NOMO-1 treated with DMSO at 0.1 percent for 48 hours (cell line): ENCODE measurements at regions not wholly inside any gene's neighbourhood (a gene's known extent, or its start where the extent isn't known, plus 50 kb on each side); places are given as distances from the start of the nearest gene placed in this dataset.
A peak's percentile ranks its signal among the peaks of the same experiment; 100 is the strongest.
"Not testable (repeated sequence)": the region's sequence is repeated elsewhere in the genome, so short reads cannot be mapped to it uniquely, and the experiment has no call there.

Source experiments
- DNase-seq: peaks from one replicate; lab custom pipeline; 2025; ENCODE audit not compliant: unreplicated experiment; lab: John Stamatoyannopoulos, UW

DNA sequence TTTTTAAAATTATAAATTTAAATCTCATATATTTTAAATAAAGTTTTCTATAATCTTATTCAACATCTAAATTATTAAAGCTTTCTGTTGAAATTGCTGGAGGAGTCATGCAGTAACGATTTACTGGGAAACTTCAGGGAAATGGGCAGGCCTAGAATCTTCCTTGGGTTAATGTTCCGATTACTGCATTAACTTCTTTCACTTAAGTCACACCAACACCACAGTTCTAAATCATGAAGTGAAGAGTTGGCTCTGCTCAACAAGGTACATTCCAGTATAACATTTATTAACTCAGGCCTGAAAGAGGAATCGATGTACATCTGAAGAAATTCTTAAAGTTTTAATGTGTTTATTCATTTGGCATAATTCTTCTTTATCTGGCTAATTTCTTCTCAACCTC lies 244.3 kb downstream of the CCER1 start:
- no peak for DNase-seq

DNA sequence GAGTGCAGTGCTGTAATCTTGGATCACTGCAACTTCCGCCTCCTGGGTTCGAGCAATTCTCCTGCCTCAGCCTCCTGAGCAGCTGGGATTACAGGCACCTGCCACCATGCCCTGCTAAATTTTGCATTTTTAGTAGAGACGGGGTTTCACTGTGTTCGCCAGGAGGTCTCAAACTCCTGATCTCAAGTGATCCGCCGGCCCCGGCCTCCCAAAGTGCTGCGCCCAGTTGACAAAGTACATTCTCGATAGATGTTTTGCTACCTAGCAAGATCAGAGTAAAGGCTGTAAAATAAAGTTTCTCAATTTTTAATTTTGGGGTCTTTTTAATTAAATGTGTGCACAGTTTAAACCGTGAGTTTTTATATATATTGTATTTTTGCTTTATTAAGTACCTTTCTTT lies 248.9 kb downstream of the CCER1 start:
- no peak for DNase-seq

GRCh38 chr12:90695415-90695814 lies 259.6 kb downstream of the CCER1 start:
- no peak for DNase-seq

- peak; percentile 16 for DNase-seq
Measured at GRCh38 chr12:90690120-90690519, 264.9 kb downstream of the CCER1 start.

- not testable (repeated sequence) for DNase-seq
Measured at GRCh38 chr12:90687682-90688081, 267.3 kb downstream of the CCER1 start.

- DNase-seq, result peak; percentile 82
Measured at GRCh38 chr12:90683871-90684270, 271.1 kb downstream of the CCER1 start.

- no peak for DNase-seq
Measured at GRCh38 chr12:90682398-90682797, 272.6 kb downstream of the CCER1 start.

DNA sequence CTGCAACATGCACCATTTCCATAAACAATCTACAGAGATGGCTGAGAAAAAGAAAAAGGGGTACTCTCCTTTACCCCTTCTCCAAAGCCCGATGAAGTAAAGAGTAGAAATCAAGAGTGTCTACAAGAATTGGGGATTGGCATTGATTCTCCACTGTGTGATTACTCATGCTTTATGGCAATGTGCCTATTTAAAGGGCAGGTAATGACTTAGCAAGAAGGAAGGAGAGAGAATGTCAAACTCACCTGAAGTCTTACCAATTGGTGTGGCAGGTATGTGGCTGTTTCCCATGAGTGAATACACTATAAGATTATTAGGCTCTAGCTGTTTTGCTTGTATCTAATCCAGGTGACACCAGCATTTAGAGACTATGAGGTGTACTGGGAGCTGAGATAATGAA lies 275.3 kb downstream of the CCER1 start:
- DNase-seq, result no peak

DNA sequence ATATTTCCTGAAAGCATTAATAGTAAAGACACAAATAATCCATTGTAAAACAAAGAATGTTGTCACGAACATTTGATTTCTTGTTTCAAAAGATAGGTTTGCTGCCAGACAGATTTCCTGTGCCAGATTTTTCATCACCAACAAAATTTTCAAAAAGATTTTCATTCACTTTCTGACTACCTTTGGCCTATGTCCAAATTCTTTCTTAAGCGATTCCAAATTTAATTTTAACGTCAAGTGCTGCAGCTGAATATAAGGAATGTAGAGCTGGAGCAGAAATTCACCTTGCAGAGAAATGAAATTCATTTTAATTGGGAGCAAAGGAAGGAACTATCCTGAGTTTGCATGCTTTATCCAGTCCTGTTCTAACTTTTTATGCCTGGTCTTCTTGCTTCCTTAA lies 277.4 kb downstream of the CCER1 start:
- DNase-seq, result no peak

DNA sequence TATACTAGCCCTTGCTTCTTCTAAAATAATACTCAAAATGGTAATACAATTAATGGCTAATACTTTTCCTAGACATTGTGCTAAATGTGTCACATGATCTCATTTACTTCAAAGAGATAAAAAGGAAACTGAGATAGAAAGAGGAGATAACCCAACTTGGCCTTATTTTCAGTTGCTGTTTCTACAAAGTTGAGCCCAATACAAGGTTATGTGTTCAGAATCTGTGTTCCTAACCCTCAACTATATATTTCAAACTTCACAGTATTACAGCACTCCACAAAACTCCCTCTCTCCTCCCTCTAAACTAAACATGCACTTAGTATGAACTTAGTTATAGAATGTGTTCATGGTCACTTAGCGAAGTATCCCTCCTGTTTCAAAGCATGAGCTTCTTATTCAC lies 277.9 kb downstream of the CCER1 start:
- no peak for DNase-seq

DNA sequence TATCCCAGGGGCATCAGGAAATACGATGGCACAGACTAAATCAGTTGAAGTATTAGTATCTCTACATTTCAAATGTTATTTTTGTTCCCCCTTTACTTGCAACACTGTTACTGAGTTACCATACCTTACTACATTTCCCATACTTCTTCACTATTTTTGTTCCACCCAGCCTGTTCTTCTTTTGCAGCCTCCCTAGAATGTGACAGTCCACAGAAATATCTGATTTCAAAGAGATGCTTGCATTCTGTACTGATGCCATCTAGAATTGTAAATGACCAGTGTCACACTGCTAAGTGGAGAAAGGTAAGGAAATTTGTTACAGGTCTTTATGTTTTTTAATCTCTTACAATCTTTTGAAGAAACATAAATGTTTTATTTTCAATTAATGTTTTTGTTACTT lies 279.9 kb downstream of the CCER1 start:
- no peak for DNase-seq

GRCh38 chr12:90672081-90672480 lies 282.9 kb downstream of the CCER1 start:
- no peak for DNase-seq

DNA sequence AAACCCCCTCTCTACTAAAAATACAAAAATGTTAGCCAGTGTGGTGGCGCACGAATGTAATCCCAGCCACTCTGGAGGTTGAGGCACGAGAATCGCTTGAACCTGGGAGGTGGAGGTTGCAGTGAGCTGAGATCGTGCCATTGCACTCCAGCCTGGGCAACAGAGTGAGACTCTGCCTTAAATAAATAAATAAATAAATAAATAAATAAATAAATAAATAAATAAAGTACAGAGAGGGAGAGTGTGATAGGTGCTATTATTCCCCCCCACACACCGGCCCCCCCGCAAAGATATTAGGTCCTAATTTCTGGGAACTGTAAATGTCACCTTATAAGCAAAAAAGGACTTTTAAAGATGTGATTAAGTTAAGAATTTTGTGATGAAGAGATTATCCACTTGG lies 291.0 kb downstream of the CCER1 start:
- not testable (repeated sequence) for DNase-seq

DNA sequence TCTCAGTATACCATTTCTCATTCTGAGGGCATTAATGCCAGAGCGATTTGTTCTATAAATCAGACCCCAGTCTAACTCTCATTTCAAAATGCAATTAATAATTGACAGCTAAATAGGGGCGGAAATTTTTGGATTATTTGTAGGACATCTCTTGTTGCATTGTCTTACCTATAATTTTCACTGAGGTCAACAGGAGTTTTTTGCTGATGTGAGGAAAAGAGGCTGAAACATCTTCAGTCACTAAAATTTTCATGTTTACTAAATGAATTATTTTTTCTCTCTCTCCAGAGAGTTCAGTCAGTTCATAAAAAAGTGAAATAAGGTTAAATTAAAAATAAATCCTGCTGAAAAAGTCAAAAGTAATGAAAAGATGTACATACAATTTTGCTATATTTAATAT lies 295.9 kb downstream of the CCER1 start:
- no peak for DNase-seq

- DNase-seq, result no peak
Measured at GRCh38 chr12:90653040-90653439, 301.9 kb downstream of the CCER1 start.

GRCh38 chr12:90652280-90652679 lies 302.7 kb downstream of the CCER1 start:
- peak; percentile 26 for DNase-seq

GRCh38 chr12:90645181-90645580 lies 309.8 kb downstream of the CCER1 start:
- DNase-seq, result no peak

- no peak for DNase-seq
Measured at GRCh38 chr12:90631591-90632212, 323.3 kb downstream of the CCER1 start.

GRCh38 chr12:90630006-90630405 lies 325.0 kb downstream of the CCER1 start:
- DNase-seq, result no peak

DNA sequence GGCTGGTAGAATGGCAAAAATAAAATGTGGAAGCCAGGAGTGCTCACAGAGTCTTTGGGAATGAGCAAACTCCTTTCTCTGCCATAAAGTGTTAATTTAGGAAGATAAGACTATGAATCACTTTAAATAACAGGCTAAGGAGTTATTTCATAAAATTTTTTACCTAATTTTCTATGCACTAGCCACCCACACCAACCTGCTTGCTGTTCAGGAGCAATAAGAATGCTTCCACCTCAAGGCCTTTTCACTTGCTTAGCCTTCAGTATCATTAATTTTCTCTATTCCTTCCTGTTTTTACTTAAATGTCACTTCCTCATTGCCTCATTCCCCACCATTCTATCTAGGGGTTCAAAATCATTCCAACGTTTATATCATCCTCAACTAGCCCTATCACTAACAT lies 326.8 kb downstream of the CCER1 start:
- DNase-seq, result peak; percentile 38

DNA sequence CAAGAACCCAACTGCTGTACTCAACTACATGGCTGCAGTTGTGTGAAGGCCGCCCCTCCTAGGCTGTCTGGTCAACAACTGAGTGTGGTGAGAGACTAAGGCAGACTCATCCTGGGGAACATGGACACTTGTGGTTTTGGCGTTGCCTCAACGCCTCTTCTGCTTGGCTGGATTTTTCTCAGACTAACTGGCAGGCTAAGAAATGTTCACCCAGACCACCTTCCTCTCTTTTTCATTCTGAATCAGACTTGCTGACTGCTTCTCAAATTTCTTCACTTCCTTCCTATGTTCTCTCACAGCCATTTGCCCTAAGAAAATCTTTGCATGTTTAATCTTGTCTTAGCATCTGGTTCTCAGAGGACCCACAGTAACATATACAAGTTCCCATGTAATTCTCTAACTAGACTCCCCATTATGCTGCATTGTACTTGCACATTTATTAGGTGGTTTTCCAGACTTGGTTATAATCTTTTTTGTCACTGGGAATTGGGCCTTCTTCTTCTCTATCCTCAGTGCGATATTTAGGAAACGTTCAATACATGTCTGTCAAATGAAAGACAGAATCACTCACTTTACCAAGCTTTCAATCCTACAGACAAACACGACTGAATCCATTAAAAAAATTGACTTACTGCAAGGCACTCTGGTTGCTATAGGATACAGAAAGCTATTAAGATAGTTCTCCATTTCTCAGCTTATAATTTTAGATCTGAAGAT lies 327.6 kb downstream of the CCER1 start:
- DNase-seq, result peak; percentile 71

GRCh38 chr12:90622431-90622830 lies 332.5 kb downstream of the CCER1 start:
- no peak for DNase-seq

DNA sequence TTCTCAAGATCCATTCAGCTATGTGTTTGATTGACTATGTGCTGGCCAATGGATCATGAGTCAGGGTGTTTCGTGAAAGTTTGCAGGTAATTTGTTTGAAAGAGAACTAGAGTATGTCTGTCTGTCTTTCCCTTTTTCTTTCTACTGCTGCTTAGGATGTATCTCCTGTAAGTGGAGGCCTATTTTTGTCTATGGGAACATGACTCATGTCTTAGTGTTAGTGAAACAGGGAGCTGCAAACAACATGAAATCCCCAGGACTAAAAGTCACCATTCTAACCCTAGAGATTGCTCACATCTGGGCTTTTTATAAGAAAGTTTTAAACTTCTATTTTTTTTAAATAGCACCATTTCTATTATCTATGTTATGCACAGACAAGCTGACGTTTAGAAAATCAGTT lies 333.0 kb downstream of the CCER1 start:
- no peak for DNase-seq
